Tibial nerve (tissue), 4 donors: ENCODE measurements at regions not wholly inside any gene's neighbourhood (a gene's known extent, or its start where the extent isn't known, plus 50 kb on each side); places are given as distances from the start of the nearest gene placed in this dataset. TPM values are rescaled to one million over a fixed set of nuclear protein-coding genes. Genes with fewer than 3 reads are reported as not detected.

Experiments used
- DNase-seq, 2 donors: peaks; one replicate each; pipeline ENCODE4 v3.0.0-alpha.2; 2019; ENCODE audit warnings: low spot score in 2 of 2
- H3K27ac ChIP-seq, 4 donors: fragments of 200-600 bp; sonication (generic) in 3 of 4; one replicate each; pipeline ENCODE4 v1.5.1; 2017 to 2019; ENCODE audit warnings: mild to moderate bottlenecking in 1 of 4
- H3K27me3 ChIP-seq, 2 donors: fragments of 200-600 bp; sonication (generic) in 1 of 2; one replicate each; pipeline versions ENCODE4 v1.5.1 to v1.6.0; 2017 to 2019
- H3K36me3 ChIP-seq, 3 donors: fragments of 200-600 bp; sonication (generic); one replicate each; pipeline ENCODE4 v1.5.1; 2018 to 2019
- H3K4me1 ChIP-seq, 4 donors: fragments of 200-600 bp; sonication (generic) in 3 of 4; one replicate each; pipeline ENCODE4 v1.5.1; 2017 to 2019
- H3K4me3 ChIP-seq, 4 donors: fragments of 200-600 bp; sonication (generic) in 3 of 4; one replicate each; pipeline ENCODE4 v1.5.1; 2017 to 2019; ENCODE audit warnings: mild to moderate bottlenecking in 1 of 4, moderate library complexity in 1 of 4
- H3K9me3 ChIP-seq, 4 donors: fragments of 200-600 bp; sonication (generic) in 3 of 4; one replicate each; pipeline ENCODE4 v1.5.1; 2017 to 2019
- EP300 ChIP-seq, 2 donors: sonication (generic); formaldehyde crosslinking; IDR thresholded peaks; one replicate each; pipeline ENCODE4 v1.6.1; 2017; ENCODE audit warnings: antibody characterized with exemption in 2 of 2, mild to moderate bottlenecking in 1 of 2
- POLR2A ChIP-seq, 2 donors: fragments of 450-650 bp; IDR thresholded peaks; one replicate each; pipeline ENCODE4 v1.6.1; 2017; ENCODE audit warnings: antibody characterized with exemption in 2 of 2, mild to moderate bottlenecking in 2 of 2, moderate library complexity in 2 of 2
- WGBS, 2 donors: methylation state at CpG; one replicate each; pipeline ENCODE4 v1.1.5; 2018; 5-methylcytosine and 5-hydroxymethylcytosine counted together
- small RNA-seq: library from RNA; depleted of rRNA; stranded (forward); fragments of <200 nt; gene quantifications from one replicate; pipeline ENCODE3, GENCODE V24; 2016
- TF ChIP-seq, protein P1 (sequence below), 5 experiments: fragments of 200-600 bp in 3 of 5; fragments of 450-650 bp in 2 of 5; sonication (generic) in 3 of 5; IDR thresholded peaks; one replicate each; pipeline ENCODE4 v1.5.1; 2016 to 2019; ENCODE audit warnings: antibody characterized with exemption in 5 of 5, mild to moderate bottlenecking in 3 of 5, moderate library complexity in 2 of 5

- H3K36me3 ChIP-seq = no peaks in the 10 kb centered on the region
- TF ChIP-seq, protein P1, sequence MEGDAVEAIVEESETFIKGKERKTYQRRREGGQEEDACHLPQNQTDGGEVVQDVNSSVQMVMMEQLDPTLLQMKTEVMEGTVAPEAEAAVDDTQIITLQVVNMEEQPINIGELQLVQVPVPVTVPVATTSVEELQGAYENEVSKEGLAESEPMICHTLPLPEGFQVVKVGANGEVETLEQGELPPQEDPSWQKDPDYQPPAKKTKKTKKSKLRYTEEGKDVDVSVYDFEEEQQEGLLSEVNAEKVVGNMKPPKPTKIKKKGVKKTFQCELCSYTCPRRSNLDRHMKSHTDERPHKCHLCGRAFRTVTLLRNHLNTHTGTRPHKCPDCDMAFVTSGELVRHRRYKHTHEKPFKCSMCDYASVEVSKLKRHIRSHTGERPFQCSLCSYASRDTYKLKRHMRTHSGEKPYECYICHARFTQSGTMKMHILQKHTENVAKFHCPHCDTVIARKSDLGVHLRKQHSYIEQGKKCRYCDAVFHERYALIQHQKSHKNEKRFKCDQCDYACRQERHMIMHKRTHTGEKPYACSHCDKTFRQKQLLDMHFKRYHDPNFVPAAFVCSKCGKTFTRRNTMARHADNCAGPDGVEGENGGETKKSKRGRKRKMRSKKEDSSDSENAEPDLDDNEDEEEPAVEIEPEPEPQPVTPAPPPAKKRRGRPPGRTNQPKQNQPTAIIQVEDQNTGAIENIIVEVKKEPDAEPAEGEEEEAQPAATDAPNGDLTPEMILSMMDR (IDR thresholded peaks at IDR 0.05) = no peak
- TF ChIP-seq POLR2A (IDR thresholded peaks at IDR 0.05) = no peak
- no peak for TF ChIP-seq EP300 (IDR thresholded peaks at IDR 0.05)
- no peaks in the 10 kb centered on the region for H3K9me3 ChIP-seq
- 92 to 97% methylated on average over 2 of the region's 2 CpGs for WGBS, 2 donors
- H3K27me3 ChIP-seq = no peaks in the 10 kb centered on the region
- DNase-seq = no peak
- no peaks in the 10 kb centered on the region for H3K4me1 ChIP-seq
- no peak overlapping the region for H3K4me3 ChIP-seq
- H3K27ac ChIP-seq = no peak overlapping the region
Measured at GRCh38 chr18:2482706-2483475, 88.4 kb downstream of the METTL4 start.

GRCh38 chr18:2485983-2486382 lies 85.3 kb downstream of the METTL4 start:
- DNase-seq = no peak
- H3K27ac ChIP-seq = no peak overlapping the region
- no peaks in the 10 kb centered on the region for H3K9me3 ChIP-seq
- 88 to 93% methylated on average over 1 of the region's 1 CpG for WGBS, 2 donors
- H3K4me1 ChIP-seq = no peaks in the 10 kb centered on the region
- H3K27me3 ChIP-seq = no peaks in the 10 kb centered on the region
- no peaks in the 10 kb centered on the region for H3K36me3 ChIP-seq
- H3K4me3 ChIP-seq = no peak overlapping the region
- TF ChIP-seq, protein P1 (IDR thresholded peaks at IDR 0.05) = no peak
- TF ChIP-seq EP300 (IDR thresholded peaks at IDR 0.05) (no peak), POLR2A (IDR thresholded peaks at IDR 0.05) (no peak)

DNA sequence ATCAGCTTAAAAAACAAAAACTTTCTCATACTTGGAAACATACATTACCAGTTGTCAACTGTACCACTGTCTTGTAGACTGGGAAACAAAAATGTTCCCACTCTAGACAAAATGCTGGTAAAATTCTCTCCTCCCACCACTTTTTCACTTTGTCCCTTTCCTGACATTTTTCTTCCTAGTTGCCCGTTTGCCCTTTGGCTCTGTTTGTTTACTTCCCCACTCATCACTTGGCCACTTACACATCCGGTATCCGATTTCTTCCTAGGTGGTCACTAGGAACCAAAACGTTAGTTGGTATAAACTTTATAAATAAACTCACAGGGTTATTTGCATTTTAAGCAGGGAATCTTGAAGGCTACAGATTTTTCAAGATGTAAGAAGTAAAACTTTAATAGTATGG lies 84.9 kb downstream of the METTL4 start:
- no peaks in the 10 kb centered on the region for H3K27me3 ChIP-seq
- WGBS, 2 donors = 35 to 50% methylated on average over 4 of the region's 4 CpGs
- H3K27ac ChIP-seq = no peak overlapping the region
- H3K36me3 ChIP-seq = no peaks in the 10 kb centered on the region
- TF ChIP-seq, protein P1 (IDR thresholded peaks at IDR 0.05) = no peak
- TF ChIP-seq EP300 (IDR thresholded peaks at IDR 0.05) = no peak
- TF ChIP-seq POLR2A (IDR thresholded peaks at IDR 0.05) = no peak
- DNase-seq = no peak
- no peaks in the 10 kb centered on the region for H3K9me3 ChIP-seq
- no peaks in the 10 kb centered on the region for H3K4me1 ChIP-seq
- no peak overlapping the region for H3K4me3 ChIP-seq

Small RNAs in the stretch of these regions (small RNA-seq; reads per million reads assigned to genes)
- gene AP005119.1 (not detected), gene COX6CP3 (not detected), gene RN7SKP72 (not detected)
